RWPE2 (cell line): ENCODE measurements at regions not wholly inside any gene's neighbourhood (a gene's known extent, or its start where the extent isn't known, plus 50 kb on each side); places are given as distances from the start of the nearest gene placed in this dataset.

Source experiments
- ATAC-seq: fragments of 200-7000 bp; cut with Tn5 transposase; 3 replicates; pipeline ENCODE4 v1.9.1; 2021; ENCODE audit warnings: low read depth
- DNase-seq: peaks from one replicate; pipeline ENCODE4 v3.0.0-alpha.2; 2020; ENCODE audit warnings: low spot score
- H3K27ac ChIP-seq: fragments of 450-650 bp; 2 replicates; pipeline ENCODE4 v1.5.1; 2017; ENCODE audit warnings: mild to moderate bottlenecking; ENCODE audit not compliant: poor library complexity, severe bottlenecking
- H3K27me3 ChIP-seq: fragments of 250-450 bp; sonication (Bioruptor Pico); 2 replicates; pipeline ENCODE4 v1.5.1; 2021; ENCODE audit warnings: mild to moderate bottlenecking, moderate library complexity; ENCODE audit not compliant: insufficient read depth, poor library complexity, severe bottlenecking
- H3K36me3 ChIP-seq: fragments of 250-450 bp; sonication (Bioruptor Pico); 2 replicates; pipeline ENCODE4 v1.5.1; 2020; ENCODE audit warnings: low read depth, mild to moderate bottlenecking, moderate library complexity
- H3K4me1 ChIP-seq: fragments of 250-450 bp; sonication (Bioruptor Pico); 2 replicates; pipeline ENCODE4 v1.5.1; 2021; ENCODE audit warnings: mild to moderate bottlenecking, moderate library complexity; ENCODE audit not compliant: insufficient read depth, poor library complexity, severe bottlenecking
- H3K4me3 ChIP-seq: fragments of 250-450 bp; sonication (Bioruptor Pico); 2 replicates; pipeline ENCODE4 v1.5.1; 2021; ENCODE audit warnings: mild to moderate bottlenecking, moderate library complexity; ENCODE audit not compliant: severe bottlenecking
- H3K9me3 ChIP-seq: fragments of 250-450 bp; sonication (Bioruptor Pico); 2 replicates; pipeline ENCODE4 v1.5.1; 2021; ENCODE audit warnings: mild to moderate bottlenecking, moderate library complexity; ENCODE audit not compliant: severe bottlenecking
- TF ChIP-seq, protein P1 (sequence below): fragments of 450-650 bp; IDR thresholded peaks from one replicate; pipeline ENCODE4 v1.5.1; 2017; ENCODE audit warnings: mild to moderate bottlenecking, moderate library complexity; ENCODE audit not compliant: poor library complexity, severe bottlenecking

DNA sequence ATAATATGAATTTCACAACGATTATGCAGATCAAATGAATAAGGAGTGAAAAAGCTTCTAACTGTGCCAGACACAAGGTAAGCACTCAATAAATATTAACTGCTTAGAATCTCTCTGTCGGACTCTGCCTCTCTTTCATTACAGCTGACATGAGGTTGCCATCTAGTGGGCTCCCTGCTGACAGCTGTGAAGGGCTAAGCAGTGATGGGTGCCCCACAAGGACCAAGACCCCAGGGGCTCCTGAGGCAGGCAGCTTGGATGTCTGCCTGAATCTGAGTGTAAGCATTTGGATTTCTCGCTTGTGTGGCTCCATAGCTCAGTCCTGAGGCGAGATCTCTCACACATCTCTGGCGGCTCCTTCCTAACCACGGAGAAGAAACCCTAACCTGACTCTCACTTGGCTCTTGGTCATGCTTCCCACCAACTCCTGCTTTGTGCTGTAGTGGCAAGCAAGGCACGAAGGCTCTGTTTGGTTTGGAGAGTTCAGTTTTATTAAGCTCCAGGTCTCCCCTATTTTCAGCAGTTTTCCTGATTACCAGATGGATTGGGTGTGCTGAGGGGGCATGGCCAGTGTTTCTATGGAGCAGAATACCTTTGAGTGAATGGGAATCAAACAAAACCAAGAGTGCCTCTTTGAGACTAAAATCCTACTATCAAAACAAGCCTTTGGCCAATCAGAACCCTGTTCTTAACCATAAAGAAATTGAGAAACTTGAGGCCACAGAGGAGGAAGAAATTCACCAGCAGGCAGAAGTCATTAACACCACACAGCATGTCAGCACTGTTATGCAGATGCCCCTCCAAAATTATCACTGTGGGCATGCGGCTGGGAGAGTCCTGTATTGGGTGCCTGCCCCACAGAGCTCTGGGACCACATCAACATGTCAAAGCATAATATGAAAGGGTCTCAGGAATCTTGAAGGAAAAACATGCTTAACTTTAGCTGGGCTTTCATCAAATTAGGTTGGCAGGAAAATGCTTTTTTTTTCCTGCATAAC lies 152.8 kb upstream of the NTM start:
- H3K36me3 ChIP-seq: no peaks in the 10 kb centered on the region
- no peaks in the 10 kb centered on the region for H3K4me1 ChIP-seq
- DNase-seq (no peak), ATAC-seq (peak; percentile 67; the same call in 2 of the 3 replicates)
- peaks cover 10% of the 10 kb centered on the region for H3K27me3 ChIP-seq
- TF ChIP-seq, protein P1, sequence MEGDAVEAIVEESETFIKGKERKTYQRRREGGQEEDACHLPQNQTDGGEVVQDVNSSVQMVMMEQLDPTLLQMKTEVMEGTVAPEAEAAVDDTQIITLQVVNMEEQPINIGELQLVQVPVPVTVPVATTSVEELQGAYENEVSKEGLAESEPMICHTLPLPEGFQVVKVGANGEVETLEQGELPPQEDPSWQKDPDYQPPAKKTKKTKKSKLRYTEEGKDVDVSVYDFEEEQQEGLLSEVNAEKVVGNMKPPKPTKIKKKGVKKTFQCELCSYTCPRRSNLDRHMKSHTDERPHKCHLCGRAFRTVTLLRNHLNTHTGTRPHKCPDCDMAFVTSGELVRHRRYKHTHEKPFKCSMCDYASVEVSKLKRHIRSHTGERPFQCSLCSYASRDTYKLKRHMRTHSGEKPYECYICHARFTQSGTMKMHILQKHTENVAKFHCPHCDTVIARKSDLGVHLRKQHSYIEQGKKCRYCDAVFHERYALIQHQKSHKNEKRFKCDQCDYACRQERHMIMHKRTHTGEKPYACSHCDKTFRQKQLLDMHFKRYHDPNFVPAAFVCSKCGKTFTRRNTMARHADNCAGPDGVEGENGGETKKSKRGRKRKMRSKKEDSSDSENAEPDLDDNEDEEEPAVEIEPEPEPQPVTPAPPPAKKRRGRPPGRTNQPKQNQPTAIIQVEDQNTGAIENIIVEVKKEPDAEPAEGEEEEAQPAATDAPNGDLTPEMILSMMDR: peak; percentile 43
- no peak overlapping the region for H3K27ac ChIP-seq
- H3K9me3 ChIP-seq: no peaks in the 10 kb centered on the region
- H3K4me3 ChIP-seq: no peak overlapping the region

DNA sequence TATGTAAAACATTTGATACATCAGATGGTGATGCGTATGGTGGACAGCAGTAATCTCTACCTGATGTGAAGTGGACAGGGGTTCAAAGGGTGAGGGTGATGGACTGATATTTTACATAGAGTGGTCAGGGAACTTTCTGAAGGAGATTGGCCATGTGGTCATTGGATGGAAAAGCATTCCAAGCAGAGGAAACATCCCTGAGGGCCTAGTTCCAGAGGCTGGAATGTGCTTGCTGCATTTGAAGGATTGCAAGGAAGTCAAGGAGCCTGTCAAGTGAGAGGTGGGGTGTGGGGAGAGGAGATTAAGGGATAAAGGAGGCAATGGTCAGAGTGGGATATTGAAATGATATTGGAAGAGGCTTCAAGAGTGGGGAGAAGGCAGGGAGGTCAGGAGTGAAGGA lies 151.9 kb upstream of the NTM start:
- H3K27me3 ChIP-seq: peaks cover 5% of the 10 kb centered on the region
- no peaks in the 10 kb centered on the region for H3K36me3 ChIP-seq
- no peak overlapping the region for H3K27ac ChIP-seq
- TF ChIP-seq, protein P1: no peak
- no peak for DNase-seq
- no peak overlapping the region for H3K4me3 ChIP-seq
- no peaks in the 10 kb centered on the region for H3K9me3 ChIP-seq
- no peaks in the 10 kb centered on the region for H3K4me1 ChIP-seq
- no peak for ATAC-seq

DNA sequence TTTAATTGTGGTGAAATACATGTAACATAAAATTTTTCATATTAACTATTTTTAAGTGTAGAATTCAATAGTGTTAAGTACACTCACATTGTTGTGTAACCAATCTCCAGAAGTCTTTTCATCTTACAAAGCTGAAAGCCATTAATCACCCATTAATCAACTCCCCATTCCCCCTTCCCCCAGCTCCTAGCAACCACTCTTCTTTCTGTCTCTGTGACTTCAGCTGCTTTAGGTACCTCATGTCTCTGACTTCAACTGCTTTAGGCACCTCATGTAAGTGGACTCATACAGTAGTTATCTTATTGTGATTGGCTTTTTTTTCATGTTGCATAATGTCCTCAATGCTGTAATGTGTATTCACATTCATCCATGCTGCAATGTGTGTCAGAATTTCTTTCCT lies 150.8 kb upstream of the NTM start:
- no peak overlapping the region for H3K4me3 ChIP-seq
- no peaks in the 10 kb centered on the region for H3K36me3 ChIP-seq
- TF ChIP-seq, protein P1: no peak
- no peaks in the 10 kb centered on the region for H3K27me3 ChIP-seq
- H3K4me1 ChIP-seq: no peaks in the 10 kb centered on the region
- H3K27ac ChIP-seq: no peak overlapping the region
- ATAC-seq: no peak
- H3K9me3 ChIP-seq: no peaks in the 10 kb centered on the region
- DNase-seq: no peak

DNA sequence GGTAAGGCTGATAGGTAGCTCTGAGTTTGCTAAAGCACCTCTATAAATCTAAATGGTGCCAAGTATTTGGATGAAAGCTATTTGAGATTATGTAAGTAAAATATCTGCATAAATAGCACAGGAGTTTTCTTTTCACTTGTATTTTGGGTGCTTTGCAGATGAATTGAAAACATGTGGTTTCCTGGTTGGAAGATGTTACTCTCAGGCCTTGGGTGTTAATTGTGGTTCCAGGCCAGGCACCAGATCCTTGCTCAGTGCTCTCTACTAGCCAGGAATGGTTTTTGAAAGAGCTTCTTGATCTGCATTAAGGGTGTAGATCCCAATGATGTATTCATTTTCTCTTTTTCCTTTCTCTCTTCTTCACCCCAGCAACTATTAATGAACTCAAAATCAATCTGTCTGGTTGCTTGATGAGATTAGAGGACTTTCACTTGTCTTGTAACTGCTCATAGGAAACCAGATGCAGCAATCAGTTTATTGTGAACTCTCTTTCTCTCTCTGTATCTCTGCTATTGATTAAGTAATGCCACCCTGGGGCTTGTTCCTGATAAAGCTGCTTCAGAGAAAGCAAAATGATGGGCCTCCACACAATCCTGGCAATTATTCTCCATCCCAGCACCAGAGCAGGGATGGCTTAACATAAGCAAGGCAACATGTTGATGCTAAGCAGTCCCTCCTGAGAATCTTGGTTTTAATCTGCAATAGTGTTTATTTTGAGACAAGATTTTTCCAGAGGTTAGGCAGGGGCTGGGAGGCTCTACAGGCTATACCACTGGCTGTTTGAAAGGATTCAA lies 147.0 kb upstream of the NTM start:
- no peaks in the 10 kb centered on the region for H3K9me3 ChIP-seq
- ATAC-seq (no peak), DNase-seq (no peak)
- no peaks in the 10 kb centered on the region for H3K27me3 ChIP-seq
- H3K27ac ChIP-seq: no peak overlapping the region
- H3K36me3 ChIP-seq: no peaks in the 10 kb centered on the region
- H3K4me3 ChIP-seq: no peak overlapping the region
- H3K4me1 ChIP-seq: no peaks in the 10 kb centered on the region
- TF ChIP-seq, protein P1: no peak
